Left ventricle myocardium superior (tissue), 1 donor: ENCODE measurements at regions not wholly inside any gene's neighbourhood (a gene's known extent, or its start where the extent isn't known, plus 50 kb on each side); places are given as distances from the start of the nearest gene placed in this dataset.
"Not testable (repeated sequence)": the region's sequence is repeated elsewhere in the genome, so short reads cannot be mapped to it uniquely, and the experiment has no call there.

Source experiments
- ATAC-seq: fragments of 200-7000 bp; cut with Tn5 transposase; one replicate; pipeline ENCODE4 v1.9.1; 2020; ENCODE audit warnings: mild to moderate bottlenecking, moderate library complexity
- DNase-seq: peaks from one replicate; pipeline ENCODE4 v3.0.0-alpha.2; 2020
- intact Hi-C: fragments of 100-400 bp; cut with micrococcal nuclease; formaldehyde crosslinking; loops from one replicate; pipeline ENCODE4 v1.11.0; 2022
- donor health status: DM: no; HTN: yes; CAD: no; lungs with severe emphysema.

- intact Hi-C loops = no loop called here
- DNase-seq (no peak), ATAC-seq (no peak)
Observed at GRCh38 chr15:45801543-45801942, 166.7 kb downstream of the SQOR start.

GRCh38 chr15:45802140-45802539 is 167.3 kb downstream of the SQOR start:
- ATAC-seq (no peak), DNase-seq (no peak)
- intact Hi-C loops = no loop called here

GRCh38 chr15:45804028-45804427 is 169.2 kb downstream of the SQOR start:
- no peak for ATAC-seq
- intact Hi-C loops = no loop called here
- no peak for DNase-seq

GRCh38 chr15:45810201-45810600 is 175.4 kb downstream of the SQOR start:
- DNase-seq (no peak), ATAC-seq (no peak)
- intact Hi-C loops = no loop called here

GRCh38 chr15:45812200-45812599 is 177.4 kb downstream of the SQOR start:
- ATAC-seq (no peak), DNase-seq (no peak)
- intact Hi-C loops = no loop called here

- DNase-seq, intact Hi-C loops, ATAC-seq: not testable (repeated sequence)
Observed at GRCh38 chr15:45817578-45817977, 182.7 kb downstream of the SQOR start.

GRCh38 chr15:45821390-45821789 is 186.6 kb downstream of the SQOR start:
- ATAC-seq (no peak), DNase-seq (no peak)
- intact Hi-C loops = no loop called here

- ATAC-seq, intact Hi-C loops, DNase-seq: not testable (repeated sequence)
Observed at GRCh38 chr15:45822968-45823367, 188.1 kb downstream of the SQOR start.

GRCh38 chr15:45827275-45827674 is 192.4 kb downstream of the SQOR start:
- no peak for ATAC-seq
- DNase-seq = no peak
- intact Hi-C loops = no loop called here

- intact Hi-C loops = no loop called here
- DNase-seq (no peak), ATAC-seq (no peak)
Observed at GRCh38 chr15:45827766-45828165, 192.9 kb downstream of the SQOR start.

GRCh38 chr15:45829336-45830153 is 194.7 kb downstream of the SQOR start:
- ATAC-seq = no peak
- no peak for DNase-seq
- intact Hi-C loops = no loop called here

GRCh38 chr15:45831787-45832186 is 197.0 kb downstream of the SQOR start:
- intact Hi-C loops = no loop called here
- DNase-seq (no peak), ATAC-seq (no peak)

- intact Hi-C loops = no loop called here
- DNase-seq (no peak), ATAC-seq (no peak)
Observed at GRCh38 chr15:45834622-45835021, 199.8 kb downstream of the SQOR start.

- intact Hi-C loops = no loop called here
- DNase-seq = no peak
- ATAC-seq = no peak
Observed at GRCh38 chr15:45842151-45842550, 207.3 kb downstream of the SQOR start.

- no peak for DNase-seq
- no peak for ATAC-seq
- intact Hi-C loops = no loop called here
Observed at GRCh38 chr15:45847645-45848044, 212.8 kb downstream of the SQOR start.

GRCh38 chr15:45849136-45849535 is 214.3 kb downstream of the SQOR start:
- ATAC-seq (no peak), DNase-seq (no peak)
- intact Hi-C loops = no loop called here

GRCh38 chr15:45854455-45855202 is 219.8 kb downstream of the SQOR start:
- DNase-seq (no peak), ATAC-seq (no peak)
- intact Hi-C loops = no loop called here

- DNase-seq (no peak), ATAC-seq (no peak)
- intact Hi-C loops = no loop called here
Observed at GRCh38 chr15:45855210-45855906, 220.5 kb downstream of the SQOR start.

GRCh38 chr15:45855907-45856579 is 221.2 kb downstream of the SQOR start:
- DNase-seq = no peak
- no peak for ATAC-seq
- intact Hi-C loops = no loop called here

- intact Hi-C loops = no loop called here
- DNase-seq (no peak), ATAC-seq (no peak)
Observed at GRCh38 chr15:45857291-45857690, 222.5 kb downstream of the SQOR start.
